ENCODE measurements at regions not wholly inside any gene's neighbourhood (a gene's known extent, or its start where the extent isn't known, plus 50 kb on each side); places are given as distances from the start of the nearest gene placed in this dataset.

GRCh38 chr11:70568814-70569617 is 170.7 kb downstream of the CTTN start:
- TF ChIP-seq CTCF (IDR thresholded peaks at IDR 0.05) (no peak), POLR2A (IDR thresholded peaks at IDR 0.05) (no peak)
